ENCODE measurements at regions not wholly inside any gene's neighbourhood (a gene's known extent, or its start where the extent isn't known, plus 50 kb on each side); places are given as distances from the start of the nearest gene placed in this dataset.

DNA sequence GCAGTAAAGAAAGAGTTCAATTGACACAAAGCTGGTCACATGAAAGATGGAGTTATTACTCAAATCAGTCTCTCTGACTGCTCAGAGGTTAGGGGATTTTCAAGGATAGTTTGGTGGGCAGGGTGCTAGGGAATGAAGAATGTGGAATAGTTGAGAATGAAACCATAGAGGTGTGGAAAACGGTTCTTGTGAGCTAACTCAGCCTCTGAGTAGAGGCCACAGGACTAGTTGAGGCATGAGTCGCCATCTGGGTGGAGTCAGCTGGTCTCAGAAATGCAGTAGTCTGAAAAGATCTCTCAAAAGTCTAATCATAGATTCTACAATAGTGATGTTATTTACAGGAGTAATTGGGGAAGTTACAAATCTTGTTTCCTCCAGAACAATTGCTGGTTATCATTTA lies 178.9 kb upstream of the SPEF2 start:
- Histone ChIP-seq H2BK12ac (ENCODE audit: low read length) (no peak overlapping the region), H3K18ac (ENCODE audit: low read length) (no peak overlapping the region), H2BK15ac (ENCODE audit: low read length) (no peak overlapping the region), H2BK5ac (ENCODE audit: low read length) (no peak overlapping the region), H3K27ac (replicated peaks; ENCODE audit: low read length) (no peak overlapping the region), H2BK120ac (ENCODE audit: low read depth, low read length) (no peak overlapping the region), H3K9me3 (replicated peaks in 1 of 2; ENCODE audit: control insufficient read depth in 2 of 2, insufficient read depth in 1 of 2, low read depth in 1 of 2, low read length in 2 of 2) (no peaks in the 10 kb centered on the region), H3K4ac (ENCODE audit: low read length) (no peak overlapping the region), H3K27me3 (ENCODE audit: control insufficient read depth in 3 of 3, insufficient read depth in 3 of 3, low read depth in 1 of 3, low read length in 3 of 3) (no peaks in the 10 kb centered on the region), H3K4me1 (ENCODE audit: control insufficient read depth in 2 of 2, insufficient read depth in 1 of 2, low read depth in 1 of 2, low read length in 2 of 2) (no peaks in the 10 kb centered on the region), H2AK5ac (ENCODE audit: low read depth, low read length) (no peak overlapping the region), H3K4me2 (ENCODE audit: insufficient read depth, low read length, poor library complexity, severe bottlenecking) (no peak overlapping the region), H2AFZ (ENCODE audit: low read length) (no peak overlapping the region), H4K8ac (ENCODE audit: low read depth, low read length) (no peak overlapping the region), H3K14ac (ENCODE audit: low read length) (no peak overlapping the region), H3K79me1 (ENCODE audit: low read depth, low read length) (no peaks in the 10 kb centered on the region), H3K9ac (ENCODE audit: low read depth, low read length, poor library complexity) (no peak overlapping the region), H3K36me3 (replicated peaks in 1 of 2; ENCODE audit: control insufficient read depth in 2 of 2, insufficient read depth in 2 of 2, low read length in 2 of 2) (no peaks in the 10 kb centered on the region), H4K91ac (ENCODE audit: low read depth, low read length, poor library complexity) (no peak overlapping the region), H3K23ac (ENCODE audit: low read depth, low read length, poor library complexity) (no peak overlapping the region), H3K4me3 (ENCODE audit: low read length in 2 of 2) (no peak overlapping the region)
- no CpG with 5 or more reads among the region's 2 CpGs for WGBS, 2 donors (ENCODE audit: extremely low coverage in 2 of 2, insufficient read length in 2 of 2, insufficient replicate concordance in 1 of 2)
- no peak for DNase-seq (ENCODE audit: low spot score)

DNA sequence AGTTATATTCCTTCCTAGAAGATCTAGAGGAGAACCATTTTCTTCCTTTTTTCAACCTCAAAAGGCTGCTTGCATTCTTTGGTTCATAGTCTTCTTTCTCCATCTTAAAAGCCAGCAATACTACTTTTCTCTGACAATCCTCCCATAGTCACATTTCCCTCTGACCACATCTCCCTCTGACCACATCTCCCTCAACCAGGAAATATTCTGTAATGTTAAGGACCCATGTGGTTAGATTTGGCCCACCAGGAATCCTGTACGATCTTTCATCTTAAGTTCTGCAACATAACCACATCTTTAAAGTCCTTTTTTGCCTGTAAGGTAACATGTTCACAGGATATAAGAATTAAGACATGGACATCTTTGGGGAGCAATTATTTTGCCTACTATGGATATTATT lies 179.4 kb upstream of the SPEF2 start:
- WGBS, 2 donors (ENCODE audit: extremely low coverage in 2 of 2, insufficient read length in 2 of 2, insufficient replicate concordance in 1 of 2) = no CpG with 5 or more reads among the region's 1 CpG
- H3K27ac ChIP-seq (replicated peaks; ENCODE audit: low read length) = no peak overlapping the region
- no peak overlapping the region for H3K4ac ChIP-seq (ENCODE audit: low read length)
- H3K9ac ChIP-seq (ENCODE audit: low read depth, low read length, poor library complexity) = no peak overlapping the region
- H3K36me3 ChIP-seq (replicated peaks in 1 of 2; ENCODE audit: control insufficient read depth in 2 of 2, insufficient read depth in 2 of 2, low read length in 2 of 2) = no peaks in the 10 kb centered on the region
- no peak overlapping the region for H2BK120ac ChIP-seq (ENCODE audit: low read depth, low read length)
- no peak overlapping the region for H4K91ac ChIP-seq (ENCODE audit: low read depth, low read length, poor library complexity)
- no peak overlapping the region for H4K8ac ChIP-seq (ENCODE audit: low read depth, low read length)
- no peak overlapping the region for H3K18ac ChIP-seq (ENCODE audit: low read length)
- H3K14ac ChIP-seq (ENCODE audit: low read length) = no peak overlapping the region
- no peaks in the 10 kb centered on the region for H3K27me3 ChIP-seq (ENCODE audit: control insufficient read depth in 3 of 3, insufficient read depth in 3 of 3, low read depth in 1 of 3, low read length in 3 of 3)
- H2AK5ac ChIP-seq (ENCODE audit: low read depth, low read length) = no peak overlapping the region
- no peaks in the 10 kb centered on the region for H3K79me1 ChIP-seq (ENCODE audit: low read depth, low read length)
- no peak overlapping the region for H2BK5ac ChIP-seq (ENCODE audit: low read length)
- no peak overlapping the region for H3K4me3 ChIP-seq (ENCODE audit: low read length in 2 of 2)
- no peak overlapping the region for H2BK12ac ChIP-seq (ENCODE audit: low read length)
- no peak overlapping the region for H2BK15ac ChIP-seq (ENCODE audit: low read length)
- no peak overlapping the region for H2AFZ ChIP-seq (ENCODE audit: low read length)
- no peaks in the 10 kb centered on the region for H3K9me3 ChIP-seq (replicated peaks in 1 of 2; ENCODE audit: control insufficient read depth in 2 of 2, insufficient read depth in 1 of 2, low read depth in 1 of 2, low read length in 2 of 2)
- H3K23ac ChIP-seq (ENCODE audit: low read depth, low read length, poor library complexity) = no peak overlapping the region
- no peak overlapping the region for H3K4me2 ChIP-seq (ENCODE audit: insufficient read depth, low read length, poor library complexity, severe bottlenecking)
- no peak for DNase-seq (ENCODE audit: low spot score)
- no peaks in the 10 kb centered on the region for H3K4me1 ChIP-seq (ENCODE audit: control insufficient read depth in 2 of 2, insufficient read depth in 1 of 2, low read depth in 1 of 2, low read length in 2 of 2)

DNA sequence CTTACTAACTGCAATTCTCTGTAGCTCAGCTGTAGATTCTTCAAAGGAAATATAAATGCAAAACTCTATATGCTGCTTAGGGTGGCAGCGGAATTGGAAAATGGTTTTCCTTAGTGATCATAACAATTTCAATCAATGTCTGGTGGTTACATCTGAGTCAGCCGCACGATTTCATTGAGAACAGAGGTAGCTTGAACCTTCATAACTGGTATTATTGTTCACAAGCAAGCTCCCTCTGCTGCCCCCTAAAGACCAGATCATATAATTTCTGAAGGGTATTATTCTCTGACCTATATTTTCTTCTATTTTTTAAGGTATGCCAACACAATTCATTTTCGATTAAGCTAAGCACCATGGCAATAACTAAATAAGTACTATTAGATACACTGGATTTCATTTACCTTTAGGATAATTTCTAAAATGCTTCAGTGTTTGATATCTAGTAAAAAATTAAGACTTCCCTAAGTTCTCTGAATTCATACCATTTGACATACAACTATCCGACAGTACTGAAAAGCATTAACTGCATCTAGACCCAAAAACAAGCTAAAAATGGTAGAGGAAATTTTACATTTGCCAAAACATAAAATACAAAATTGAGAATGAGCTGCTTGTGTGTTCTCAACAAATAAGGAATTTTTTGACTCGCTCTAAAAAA lies 181.1 kb upstream of the SPEF2 start:
- Histone ChIP-seq H3K4me3 (ENCODE audit: low read length in 2 of 2) (no peak overlapping the region), H3K14ac (ENCODE audit: low read length) (no peak overlapping the region), H4K91ac (ENCODE audit: low read depth, low read length, poor library complexity) (no peak overlapping the region), H3K36me3 (replicated peaks in 1 of 2; ENCODE audit: control insufficient read depth in 2 of 2, insufficient read depth in 2 of 2, low read length in 2 of 2) (no peaks in the 10 kb centered on the region), H4K8ac (ENCODE audit: low read depth, low read length) (no peak overlapping the region), H2AFZ (ENCODE audit: low read length) (no peak overlapping the region), H2BK120ac (ENCODE audit: low read depth, low read length) (no peak overlapping the region), H2BK5ac (ENCODE audit: low read length) (no peak overlapping the region), H2BK12ac (ENCODE audit: low read length) (no peak overlapping the region), H3K4ac (ENCODE audit: low read length) (no peak overlapping the region), H3K9me3 (replicated peaks in 1 of 2; ENCODE audit: control insufficient read depth in 2 of 2, insufficient read depth in 1 of 2, low read depth in 1 of 2, low read length in 2 of 2) (no peaks in the 10 kb centered on the region), H3K9ac (ENCODE audit: low read depth, low read length, poor library complexity) (no peak overlapping the region), H3K27ac (replicated peaks; ENCODE audit: low read length) (no peak overlapping the region), H3K4me1 (ENCODE audit: control insufficient read depth in 2 of 2, insufficient read depth in 1 of 2, low read depth in 1 of 2, low read length in 2 of 2) (no peaks in the 10 kb centered on the region), H3K23ac (ENCODE audit: low read depth, low read length, poor library complexity) (no peak overlapping the region), H2BK15ac (ENCODE audit: low read length) (no peak overlapping the region), H3K79me1 (ENCODE audit: low read depth, low read length) (no peaks in the 10 kb centered on the region), H2AK5ac (ENCODE audit: low read depth, low read length) (no peak overlapping the region), H3K27me3 (ENCODE audit: control insufficient read depth in 3 of 3, insufficient read depth in 3 of 3, low read depth in 1 of 3, low read length in 3 of 3) (no peaks in the 10 kb centered on the region), H3K18ac (ENCODE audit: low read length) (no peak overlapping the region), H3K4me2 (ENCODE audit: insufficient read depth, low read length, poor library complexity, severe bottlenecking) (no peak overlapping the region)
- peak; percentile 20 for DNase-seq (ENCODE audit: low spot score)
- no CpG with 5 or more reads among the region's 6 CpGs for WGBS, 2 donors (ENCODE audit: extremely low coverage in 2 of 2, insufficient read length in 2 of 2, insufficient replicate concordance in 1 of 2)

DNA sequence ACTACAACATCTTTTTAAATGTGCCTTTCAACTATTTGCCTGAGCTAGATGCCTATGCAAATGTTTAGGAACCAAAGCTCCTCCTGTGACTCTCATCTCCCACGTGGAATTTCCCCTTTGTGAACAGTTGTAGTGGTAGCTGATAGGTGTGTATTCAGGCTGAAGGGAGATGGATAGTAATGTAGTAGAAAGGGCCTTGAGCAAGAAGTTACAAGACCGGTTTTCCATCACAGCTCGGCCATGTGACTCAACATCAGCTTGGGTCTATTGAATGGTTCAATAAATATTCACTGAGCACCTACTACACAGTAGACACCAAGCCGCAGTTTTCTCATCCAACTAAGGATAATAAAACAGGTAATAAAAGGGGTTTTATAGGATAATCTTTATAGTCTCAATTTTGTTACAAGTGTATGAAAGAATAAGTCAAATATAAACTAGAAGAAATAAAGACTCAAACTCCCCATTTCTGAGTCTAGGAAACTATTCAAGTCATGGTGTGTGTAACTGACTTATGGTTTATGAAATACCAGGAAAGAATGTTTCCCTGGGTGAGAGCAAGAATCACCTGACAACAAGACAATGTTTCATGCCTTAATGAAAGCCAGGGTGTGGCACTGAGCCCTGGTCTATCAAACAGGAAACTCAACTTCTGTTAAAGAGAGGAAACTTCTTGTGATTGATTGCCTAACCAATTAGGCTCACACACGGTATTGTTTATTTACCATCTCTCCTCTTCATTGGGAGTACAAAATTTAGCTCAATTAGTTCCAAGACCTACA lies 187.1 kb upstream of the SPEF2 start:
- Histone ChIP-seq H3K23ac (ENCODE audit: low read depth, low read length, poor library complexity) (no peak overlapping the region), H3K18ac (ENCODE audit: low read length) (no peak overlapping the region), H3K4me3 (ENCODE audit: low read length in 2 of 2) (no peak overlapping the region), H3K36me3 (replicated peaks in 1 of 2; ENCODE audit: control insufficient read depth in 2 of 2, insufficient read depth in 2 of 2, low read length in 2 of 2) (no peaks in the 10 kb centered on the region), H3K27me3 (ENCODE audit: control insufficient read depth in 3 of 3, insufficient read depth in 3 of 3, low read depth in 1 of 3, low read length in 3 of 3) (peaks cover 0 to 3% (median 0%) of the 10 kb centered on the region in 3 experiments), H2BK120ac (ENCODE audit: low read depth, low read length) (no peak overlapping the region), H2BK15ac (ENCODE audit: low read length) (no peak overlapping the region), H3K9ac (ENCODE audit: low read depth, low read length, poor library complexity) (no peak overlapping the region), H3K4me2 (ENCODE audit: insufficient read depth, low read length, poor library complexity, severe bottlenecking) (no peak overlapping the region), H2AFZ (ENCODE audit: low read length) (no peak overlapping the region), H4K91ac (ENCODE audit: low read depth, low read length, poor library complexity) (no peak overlapping the region), H4K8ac (ENCODE audit: low read depth, low read length) (no peak overlapping the region), H3K4me1 (ENCODE audit: control insufficient read depth in 2 of 2, insufficient read depth in 1 of 2, low read depth in 1 of 2, low read length in 2 of 2) (no peaks in the 10 kb centered on the region), H3K4ac (ENCODE audit: low read length) (no peak overlapping the region), H3K9me3 (replicated peaks in 1 of 2; ENCODE audit: control insufficient read depth in 2 of 2, insufficient read depth in 1 of 2, low read depth in 1 of 2, low read length in 2 of 2) (no peaks in the 10 kb centered on the region), H2AK5ac (ENCODE audit: low read depth, low read length) (no peak overlapping the region), H2BK12ac (ENCODE audit: low read length) (no peak overlapping the region), H3K79me1 (ENCODE audit: low read depth, low read length) (no peaks in the 10 kb centered on the region), H3K27ac (replicated peaks; ENCODE audit: low read length) (no peak overlapping the region), H2BK5ac (ENCODE audit: low read length) (no peak overlapping the region), H3K14ac (ENCODE audit: low read length) (no peak overlapping the region)
- no CpG with 5 or more reads among the region's 5 CpGs for WGBS, 2 donors (ENCODE audit: extremely low coverage in 2 of 2, insufficient read length in 2 of 2, insufficient replicate concordance in 1 of 2)
- DNase-seq (ENCODE audit: low spot score) = no peak

Measured in neuronal stem cell (in vitro differentiated cells).